ENCODE measurements at regions not wholly inside any gene's neighbourhood (a gene's known extent, or its start where the extent isn't known, plus 50 kb on each side); places are given as distances from the start of the nearest gene placed in this dataset.

GRCh38 chr14:50012644-50013043 is 103.7 kb downstream of the VCPKMT start:
- Histone ChIP-seq H3K4me1 (ENCODE audit: insufficient read depth) (peaks cover 6% of the 10 kb centered on the region), H3K9me2 (replicated peaks; ENCODE audit: insufficient read depth) (no peaks in the 10 kb centered on the region), H3K4me3 (no peak overlapping the region), H4K20me1 (ENCODE audit: insufficient read depth, poor library complexity, severe bottlenecking) (no peaks in the 10 kb centered on the region), H2AFZ (no peak overlapping the region), H3K9me3 (ENCODE audit: low read depth) (no peaks in the 10 kb centered on the region), H3K27ac (peak overlapping the region; percentile 65), H3K27me3 (no peaks in the 10 kb centered on the region), H3K4me2 (no peak overlapping the region), H3K79me2 (no peaks in the 10 kb centered on the region), H3K36me3 (replicated peaks; ENCODE audit: insufficient read depth, low read depth) (no peaks in the 10 kb centered on the region)
- DNase-seq (ENCODE audit: low spot score): no peak
- TF ChIP-seq EZH2phosphoT487 (IDR thresholded peaks at IDR 0.05; ENCODE audit: low read depth, severe bottlenecking, unreplicated experiment) (no peak), EZH2 (IDR thresholded peaks at IDR 0.05; ENCODE audit: borderline replicate concordance) (no peak), CTCF (IDR thresholded peaks at IDR 0.05; ENCODE audit: poor library complexity) (no peak)

GRCh38 chr14:50013198-50013918 is 103.0 kb downstream of the VCPKMT start:
- no peak for TF ChIP-seq EZH2phosphoT487 (IDR thresholded peaks at IDR 0.05; ENCODE audit: low read depth, severe bottlenecking, unreplicated experiment)
- no peak for TF ChIP-seq CTCF (IDR thresholded peaks at IDR 0.05; ENCODE audit: poor library complexity)
- no peak for TF ChIP-seq EZH2 (IDR thresholded peaks at IDR 0.05; ENCODE audit: borderline replicate concordance)
- Histone ChIP-seq H3K27me3 (no peaks in the 10 kb centered on the region), H3K4me2 (no peak overlapping the region), H3K79me2 (no peaks in the 10 kb centered on the region), H3K27ac (peak overlapping the region; percentile 69), H3K4me3 (no peak overlapping the region), H4K20me1 (ENCODE audit: insufficient read depth, poor library complexity, severe bottlenecking) (no peaks in the 10 kb centered on the region), H3K36me3 (replicated peaks; ENCODE audit: insufficient read depth, low read depth) (no peaks in the 10 kb centered on the region), H3K9me2 (replicated peaks; ENCODE audit: insufficient read depth) (no peaks in the 10 kb centered on the region), H3K4me1 (ENCODE audit: insufficient read depth) (peaks cover 12% of the 10 kb centered on the region), H2AFZ (no peak overlapping the region), H3K9me3 (ENCODE audit: low read depth) (no peaks in the 10 kb centered on the region)
- 59% methylated on average over 7 of the region's 7 CpGs for WGBS (ENCODE audit: low lambda C conversion rate, missing lambda C conversion rate)
- peak; percentile 28 for DNase-seq (ENCODE audit: low spot score)

- Histone ChIP-seq H2AFZ (no peak overlapping the region), H3K27ac (peak overlapping the region; percentile 69), H3K9me2 (replicated peaks; ENCODE audit: insufficient read depth) (no peaks in the 10 kb centered on the region), H4K20me1 (ENCODE audit: insufficient read depth, poor library complexity, severe bottlenecking) (no peaks in the 10 kb centered on the region), H3K4me1 (ENCODE audit: insufficient read depth) (peaks cover 17% of the 10 kb centered on the region), H3K4me3 (no peak overlapping the region), H3K9me3 (ENCODE audit: low read depth) (no peaks in the 10 kb centered on the region), H3K36me3 (replicated peaks; ENCODE audit: insufficient read depth, low read depth) (no peaks in the 10 kb centered on the region), H3K79me2 (no peaks in the 10 kb centered on the region), H3K4me2 (no peak overlapping the region), H3K27me3 (no peaks in the 10 kb centered on the region)
- 57% methylated on average over 2 of the region's 2 CpGs for WGBS (ENCODE audit: low lambda C conversion rate, missing lambda C conversion rate)
- no peak for TF ChIP-seq EZH2phosphoT487 (IDR thresholded peaks at IDR 0.05; ENCODE audit: low read depth, severe bottlenecking, unreplicated experiment)
- no peak for TF ChIP-seq EZH2 (IDR thresholded peaks at IDR 0.05; ENCODE audit: borderline replicate concordance)
- TF ChIP-seq CTCF (IDR thresholded peaks at IDR 0.05; ENCODE audit: poor library complexity): no peak
- no peak for DNase-seq (ENCODE audit: low spot score)
These were observed 102.4 kb downstream of the VCPKMT start for GRCh38 chr14:50013934-50014333.
